ENCODE measurements at regions not wholly inside any gene's neighbourhood (a gene's known extent, or its start where the extent isn't known, plus 50 kb on each side); places are given as distances from the start of the nearest gene placed in this dataset.
A peak's percentile ranks its signal among the peaks of the same experiment; 100 is the strongest.

- TF ChIP-seq CTCF (IDR thresholded peaks at IDR 0.05; ENCODE audit: extremely low read depth, missing control alignments), result no peak
- DNase-seq (ENCODE audit: low spot score), result peak; percentile 6
Measured at GRCh38 chr3:104526901-104527401, 839.8 kb upstream of the ALCAM start.

GRCh38 chr3:104530934-104531333 is 835.8 kb upstream of the ALCAM start:
- no peak for TF ChIP-seq CTCF (IDR thresholded peaks at IDR 0.05; ENCODE audit: extremely low read depth, missing control alignments)
- no peak for DNase-seq (ENCODE audit: low spot score)

- TF ChIP-seq CTCF (IDR thresholded peaks at IDR 0.05; ENCODE audit: extremely low read depth, missing control alignments), result no peak
- no peak for DNase-seq (ENCODE audit: low spot score)
Measured at GRCh38 chr3:104536715-104537114, 830.0 kb upstream of the ALCAM start.

- DNase-seq (ENCODE audit: low spot score), result no peak
- no peak for TF ChIP-seq CTCF (IDR thresholded peaks at IDR 0.05; ENCODE audit: extremely low read depth, missing control alignments)
Measured at GRCh38 chr3:104537323-104537722, 829.4 kb upstream of the ALCAM start.

GRCh38 chr3:104546301-104546700 is 820.4 kb upstream of the ALCAM start:
- DNase-seq (ENCODE audit: low spot score), result no peak
- TF ChIP-seq CTCF (IDR thresholded peaks at IDR 0.05; ENCODE audit: extremely low read depth, missing control alignments), result no peak

GRCh38 chr3:104547031-104547430 is 819.7 kb upstream of the ALCAM start:
- TF ChIP-seq CTCF (IDR thresholded peaks at IDR 0.05; ENCODE audit: extremely low read depth, missing control alignments), result no peak
- no peak for DNase-seq (ENCODE audit: low spot score)

GRCh38 chr3:104548401-104548800 is 818.3 kb upstream of the ALCAM start:
- no peak for TF ChIP-seq CTCF (IDR thresholded peaks at IDR 0.05; ENCODE audit: extremely low read depth, missing control alignments)
- DNase-seq (ENCODE audit: low spot score), result no peak

Measured in GM20000 (cell line).